ENCODE measurements at regions not wholly inside any gene's neighbourhood (a gene's known extent, or its start where the extent isn't known, plus 50 kb on each side); places are given as distances from the start of the nearest gene placed in this dataset.

GRCh38 chr5:153258469-153258868 lies 232.0 kb upstream of the GRIA1 start:
- ATAC-seq (no peak), DNase-seq (ENCODE audit: low read depth, low spot score) (no peak)
- RAD21 ChIA-PET (ENCODE audit: low non-redundant PET in 1 of 2, low total read pairs in 2 of 2, uncharacterized antibody in 2 of 2, unreplicated experiment in 2 of 2) = no interaction called here
- H3K9ac ChIP-seq (ENCODE audit: low read length) = no peak overlapping the region
- no peak overlapping the region for H2AFZ ChIP-seq (ENCODE audit: low read depth, low read length, poor library complexity, severe bottlenecking)
- no peak overlapping the region for H3K27ac ChIP-seq (ENCODE audit: low read depth, low read length)
- POLR2A ChIA-PET = no interaction called here
- no peaks in the 10 kb centered on the region for H3K27me3 ChIP-seq (ENCODE audit: insufficient read depth, low read length)
- H3K9me3 ChIP-seq (ENCODE audit: control insufficient read depth in 1 of 2, insufficient read depth in 1 of 2, low read depth in 1 of 2, low read length in 2 of 2) = peaks cover 0 to 6% of the 10 kb centered on the region in 2 experiments; a peak in 1 of 4 replicates
- no peaks in the 10 kb centered on the region for H3K36me3 ChIP-seq (ENCODE audit: control insufficient read depth in 1 of 2, insufficient read depth in 2 of 2, low read length in 2 of 2)
- H3K4me3 ChIP-seq (replicated peaks in 1 of 2; ENCODE audit: low read depth in 1 of 2, low read length in 2 of 2) = no peak overlapping the region
- TF ChIP-seq POLR2AphosphoS5 (IDR thresholded peaks at IDR 0.05; ENCODE audit: low read depth, low read length) (no peak), ZNF274 (IDR thresholded peaks at IDR 0.05; ENCODE audit: low read depth, low read length) (no peak), ELF1 (IDR thresholded peaks at IDR 0.05; ENCODE audit: borderline replicate concordance, low read depth) (no peak), SIN3A (IDR thresholded peaks at IDR 0.05; ENCODE audit: low read depth) (no peak), CBX3 (IDR thresholded peaks at IDR 0.05; ENCODE audit: low read depth) (no peak), EGR1 (IDR thresholded peaks at IDR 0.05; ENCODE audit: low read depth) (no peak), ZFX (IDR thresholded peaks at IDR 0.05) (no peak), EZH2 (IDR thresholded peaks at IDR 0.05) (no peak)
- TF ChIP-seq, protein P1, sequence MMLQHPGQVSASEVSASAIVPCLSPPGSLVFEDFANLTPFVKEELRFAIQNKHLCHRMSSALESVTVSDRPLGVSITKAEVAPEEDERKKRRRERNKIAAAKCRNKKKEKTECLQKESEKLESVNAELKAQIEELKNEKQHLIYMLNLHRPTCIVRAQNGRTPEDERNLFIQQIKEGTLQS (IDR thresholded peaks at IDR 0.05) = no peak
- no peak overlapping the region for H3K4me2 ChIP-seq (ENCODE audit: low read length)
- H4K20me1 ChIP-seq (ENCODE audit: insufficient read depth) = no peaks in the 10 kb centered on the region
- no peaks in the 10 kb centered on the region for H3K4me1 ChIP-seq (ENCODE audit: control insufficient read depth in 1 of 2, insufficient read depth in 2 of 2, low read length in 2 of 2)
- H3K79me2 ChIP-seq (ENCODE audit: insufficient read depth, low read length) = no peaks in the 10 kb centered on the region
- BruUV-seq (replicated peaks) = no TSS peak
- intact Hi-C loops (cut with micrococcal nuclease) = no loop called here
- CTCF ChIA-PET = no interaction called here
- no peaks in the 10 kb centered on the region for H3K9me2 ChIP-seq (ENCODE audit: insufficient read depth)

DNA sequence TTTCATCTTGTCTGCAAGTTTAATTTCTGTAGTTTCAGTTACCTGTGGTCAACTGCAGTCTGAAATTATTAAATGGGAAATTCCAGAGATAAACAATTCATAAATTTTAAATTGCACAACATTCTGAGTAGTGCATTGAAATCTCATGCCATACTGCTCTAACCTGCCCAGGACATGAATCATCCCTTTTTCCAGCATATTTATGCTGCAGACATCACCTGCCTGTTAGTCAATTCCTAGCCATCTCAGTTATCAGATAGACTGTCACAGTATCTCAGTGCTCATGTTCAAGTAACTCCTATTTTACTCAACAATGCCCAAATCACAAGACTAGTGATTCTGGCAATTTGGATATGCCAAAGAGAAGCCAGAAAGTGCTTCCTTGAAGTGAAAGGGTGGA lies 223.0 kb upstream of the GRIA1 start:
- H3K79me2 ChIP-seq (ENCODE audit: insufficient read depth, low read length) = no peaks in the 10 kb centered on the region
- ChIA-PET POLR2A (no interaction called here), RAD21 (ENCODE audit: low non-redundant PET in 1 of 2, low total read pairs in 2 of 2, uncharacterized antibody in 2 of 2, unreplicated experiment in 2 of 2) (no interaction called here), CTCF (no interaction called here)
- no peak overlapping the region for H3K4me3 ChIP-seq (replicated peaks in 1 of 2; ENCODE audit: low read depth in 1 of 2, low read length in 2 of 2)
- H4K20me1 ChIP-seq (ENCODE audit: insufficient read depth) = no peaks in the 10 kb centered on the region
- H3K9me3 ChIP-seq (ENCODE audit: control insufficient read depth in 1 of 2, insufficient read depth in 1 of 2, low read depth in 1 of 2, low read length in 2 of 2) = no peaks in the 10 kb centered on the region; a peak in 1 of 4 replicates
- H3K27me3 ChIP-seq (ENCODE audit: insufficient read depth, low read length) = no peaks in the 10 kb centered on the region
- intact Hi-C loops (cut with micrococcal nuclease) = no loop called here
- H3K9ac ChIP-seq (ENCODE audit: low read length) = no peak overlapping the region
- no peak overlapping the region for H2AFZ ChIP-seq (ENCODE audit: low read depth, low read length, poor library complexity, severe bottlenecking)
- H3K27ac ChIP-seq (ENCODE audit: low read depth, low read length) = no peak overlapping the region
- H3K9me2 ChIP-seq (ENCODE audit: insufficient read depth) = no peaks in the 10 kb centered on the region
- no peak for DNase-seq (ENCODE audit: low read depth, low spot score)
- no peak overlapping the region for H3K4me2 ChIP-seq (ENCODE audit: low read length)
- ATAC-seq = no peak
- BruUV-seq (replicated peaks) = no TSS peak
- H3K4me1 ChIP-seq (ENCODE audit: control insufficient read depth in 1 of 2, insufficient read depth in 2 of 2, low read length in 2 of 2) = no peaks in the 10 kb centered on the region
- no peaks in the 10 kb centered on the region for H3K36me3 ChIP-seq (ENCODE audit: control insufficient read depth in 1 of 2, insufficient read depth in 2 of 2, low read length in 2 of 2)
- TF ChIP-seq ELF1 (IDR thresholded peaks at IDR 0.05; ENCODE audit: borderline replicate concordance, low read depth) (no peak), ZNF274 (IDR thresholded peaks at IDR 0.05; ENCODE audit: low read depth, low read length) (no peak), SIN3A (IDR thresholded peaks at IDR 0.05; ENCODE audit: low read depth) (no peak), JUND (IDR thresholded peaks at IDR 0.05) (no peak), YY1 (IDR thresholded peaks at IDR 0.05; ENCODE audit: extremely low read depth, insufficient replicate concordance, low read depth, low read length) (no peak), POLR2AphosphoS5 (IDR thresholded peaks at IDR 0.05; ENCODE audit: low read depth, low read length) (no peak), POLR2A (IDR thresholded peaks at IDR 0.05; ENCODE audit: borderline replicate concordance, extremely low read depth, insufficient read depth, insufficient read length) (no peak), FOSL1 (IDR thresholded peaks at IDR 0.05; ENCODE audit: low read depth) (no peak), EZH2 (IDR thresholded peaks at IDR 0.05) (no peak), REST (IDR thresholded peaks at IDR 0.05; ENCODE audit: low read depth) (no peak)
- TF ChIP-seq, protein P2, sequence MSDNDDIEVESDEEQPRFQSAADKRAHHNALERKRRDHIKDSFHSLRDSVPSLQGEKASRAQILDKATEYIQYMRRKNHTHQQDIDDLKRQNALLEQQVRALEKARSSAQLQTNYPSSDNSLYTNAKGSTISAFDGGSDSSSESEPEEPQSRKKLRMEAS (IDR thresholded peaks at IDR 0.05) = no peak
- TF ChIP-seq, protein P3, sequence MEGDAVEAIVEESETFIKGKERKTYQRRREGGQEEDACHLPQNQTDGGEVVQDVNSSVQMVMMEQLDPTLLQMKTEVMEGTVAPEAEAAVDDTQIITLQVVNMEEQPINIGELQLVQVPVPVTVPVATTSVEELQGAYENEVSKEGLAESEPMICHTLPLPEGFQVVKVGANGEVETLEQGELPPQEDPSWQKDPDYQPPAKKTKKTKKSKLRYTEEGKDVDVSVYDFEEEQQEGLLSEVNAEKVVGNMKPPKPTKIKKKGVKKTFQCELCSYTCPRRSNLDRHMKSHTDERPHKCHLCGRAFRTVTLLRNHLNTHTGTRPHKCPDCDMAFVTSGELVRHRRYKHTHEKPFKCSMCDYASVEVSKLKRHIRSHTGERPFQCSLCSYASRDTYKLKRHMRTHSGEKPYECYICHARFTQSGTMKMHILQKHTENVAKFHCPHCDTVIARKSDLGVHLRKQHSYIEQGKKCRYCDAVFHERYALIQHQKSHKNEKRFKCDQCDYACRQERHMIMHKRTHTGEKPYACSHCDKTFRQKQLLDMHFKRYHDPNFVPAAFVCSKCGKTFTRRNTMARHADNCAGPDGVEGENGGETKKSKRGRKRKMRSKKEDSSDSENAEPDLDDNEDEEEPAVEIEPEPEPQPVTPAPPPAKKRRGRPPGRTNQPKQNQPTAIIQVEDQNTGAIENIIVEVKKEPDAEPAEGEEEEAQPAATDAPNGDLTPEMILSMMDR (IDR thresholded peaks at IDR 0.05 in 2 of 3, conservative IDR thresholded peaks at IDR 0.05 in 1 of 3; ENCODE audit: borderline replicate concordance in 1 of 3, insufficient read depth in 1 of 3, low read depth in 2 of 3, low read length in 2 of 3) = no peak
- TF ChIP-seq, protein P1 (IDR thresholded peaks at IDR 0.05) = no peak
